IPS-15b (cell line): ENCODE measurements at regions not wholly inside any gene's neighbourhood (a gene's known extent, or its start where the extent isn't known, plus 50 kb on each side); places are given as distances from the start of the nearest gene placed in this dataset.
"Not testable (repeated sequence)": the region's sequence is repeated elsewhere in the genome, so short reads cannot be mapped to it uniquely, and the experiment has no call there.

Experiments
- H3K27me3 ChIP-seq: one replicate; pipeline ENCODE4 v1.6.1; 2013; ENCODE audit warnings: low read length; ENCODE audit not compliant: control insufficient read depth, insufficient read depth
- H3K36me3 ChIP-seq: one replicate; pipeline ENCODE4 v1.6.1; 2013; ENCODE audit warnings: low read length; ENCODE audit not compliant: control insufficient read depth, insufficient read depth
- H3K4me1 ChIP-seq: one replicate; pipeline ENCODE4 v1.6.1; 2013; ENCODE audit warnings: mild to moderate bottlenecking, low read length; ENCODE audit not compliant: control insufficient read depth, insufficient read depth
- H3K4me3 ChIP-seq: one replicate; pipeline ENCODE4 v1.5.1; 2013; ENCODE audit warnings: low read depth, low read length
- H3K9ac ChIP-seq: one replicate; pipeline ENCODE4 v1.6.1; 2013; ENCODE audit warnings: low read depth, mild to moderate bottlenecking, low read length
- H3K9me3 ChIP-seq: one replicate; pipeline ENCODE4 v1.6.1; 2013; ENCODE audit warnings: mild to moderate bottlenecking, low read length; ENCODE audit not compliant: control insufficient read depth, insufficient read depth

DNA sequence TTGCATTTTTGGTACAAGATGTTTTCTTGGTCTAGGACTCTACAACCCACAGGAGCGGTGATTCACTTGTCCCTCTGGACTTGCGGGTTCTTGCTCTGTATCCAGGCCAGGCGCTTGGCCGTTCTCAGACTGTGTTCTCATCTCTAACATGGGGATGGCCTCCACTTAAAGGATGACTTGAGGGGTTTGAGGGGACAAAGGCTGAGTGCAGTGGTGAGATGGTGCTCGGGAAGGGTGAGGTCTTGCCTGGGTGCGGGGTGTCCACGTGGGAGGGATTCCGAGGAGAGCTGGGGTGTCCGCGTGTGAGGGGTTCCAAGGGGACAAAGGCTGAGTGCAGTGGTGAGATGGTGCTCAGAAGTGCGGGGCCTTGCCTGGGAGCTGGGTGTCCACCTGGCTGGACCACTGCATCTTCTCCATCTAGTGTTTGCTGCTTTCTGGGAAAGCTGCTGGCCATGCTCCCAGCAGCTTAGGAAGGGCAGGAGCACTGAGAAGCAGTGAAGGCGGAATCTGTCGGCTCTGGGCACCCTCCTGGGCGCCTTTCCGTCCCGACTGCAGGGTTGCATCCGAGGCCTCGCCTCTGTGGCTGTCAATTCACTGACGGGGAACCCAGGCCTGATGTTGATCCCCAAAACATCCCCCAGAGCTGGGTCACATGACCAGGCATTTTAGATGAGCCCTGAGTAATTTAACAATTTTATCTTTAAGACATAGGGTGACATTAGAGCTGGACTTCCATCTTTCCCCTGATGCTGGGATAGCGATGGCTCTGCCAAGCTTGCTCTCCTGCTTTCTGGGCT is 280.5 kb upstream of the IRX4 start:
- Histone ChIP-seq H3K4me3 (no peak overlapping the region), H3K27me3 (no peaks in the 10 kb centered on the region), H3K9me3 (no peaks in the 10 kb centered on the region)

DNA sequence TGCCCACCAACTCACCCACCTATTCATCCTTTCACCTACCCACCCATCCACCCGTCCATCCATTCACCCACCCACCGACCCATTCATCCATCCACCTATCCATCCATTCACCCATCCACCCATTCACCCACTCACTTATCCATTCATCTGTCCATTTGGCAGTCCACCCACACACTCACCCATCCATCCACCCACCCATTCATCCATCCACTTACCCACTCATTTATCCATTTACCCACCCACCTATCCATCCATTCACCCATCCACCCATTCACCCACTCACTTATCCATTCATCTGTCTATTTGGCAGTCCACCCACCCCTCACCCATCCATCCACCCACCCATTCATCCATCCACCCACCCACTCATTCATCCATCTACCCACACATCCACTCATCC is 278.1 kb upstream of the IRX4 start:
- no peak overlapping the region for H3K9ac ChIP-seq
- H3K4me1 ChIP-seq: peaks cover 4% of the 10 kb centered on the region
- H3K9me3 ChIP-seq: no peaks in the 10 kb centered on the region
- no peaks in the 10 kb centered on the region for H3K27me3 ChIP-seq
- H3K4me3 ChIP-seq: no peak overlapping the region
- H3K36me3 ChIP-seq: no peaks in the 10 kb centered on the region

More for the DNA sequence above, 280.5 kb upstream of the IRX4 start:
- Histone ChIP-seq H3K9ac (no peak overlapping the region), H3K36me3 (no peaks in the 10 kb centered on the region), H3K4me1 (peaks cover 4% of the 10 kb centered on the region)

DNA sequence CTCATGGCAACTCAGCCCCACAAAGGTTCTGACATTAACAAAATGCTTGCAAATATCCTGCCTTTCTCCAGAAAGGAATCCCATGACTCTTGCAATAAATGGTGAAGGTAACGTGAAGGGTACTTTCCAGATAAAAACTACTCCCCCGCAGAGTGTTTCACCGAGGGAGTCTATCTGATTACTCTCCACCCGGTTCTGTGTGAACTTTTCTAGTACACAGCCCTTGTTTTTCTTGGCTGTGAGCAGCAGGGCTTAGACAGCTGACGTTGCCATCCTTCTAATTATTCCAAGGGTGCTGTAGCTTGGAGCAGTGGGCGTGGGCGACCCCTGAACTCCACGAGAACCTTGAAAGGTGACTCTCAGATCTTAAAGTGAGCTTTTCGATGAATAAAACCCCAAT is 276.0 kb upstream of the IRX4 start:
- Histone ChIP-seq H3K27me3 (no peaks in the 10 kb centered on the region), H3K4me1 (no peaks in the 10 kb centered on the region), H3K4me3 (no peak overlapping the region), H3K9ac (no peak overlapping the region), H3K9me3 (no peaks in the 10 kb centered on the region), H3K36me3 (no peaks in the 10 kb centered on the region)

DNA sequence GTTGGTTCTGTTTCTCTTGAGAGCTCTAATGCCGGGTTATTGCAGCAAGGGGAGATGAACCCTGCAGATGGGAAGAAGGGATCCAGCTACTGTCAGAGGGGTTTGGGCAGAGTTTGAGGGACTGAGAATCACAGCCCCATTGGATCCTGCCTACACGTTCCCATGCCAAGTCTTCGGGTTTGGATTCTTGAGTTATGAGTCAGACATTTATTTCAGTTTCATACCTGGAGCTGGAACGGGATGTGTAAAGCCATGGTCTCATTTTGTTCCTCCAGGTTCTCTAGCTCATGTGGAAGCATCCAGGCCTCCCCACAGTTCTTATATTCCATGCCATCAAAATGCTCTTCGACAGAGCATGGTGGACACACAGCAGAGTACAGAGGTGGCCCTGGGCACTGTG is 275.4 kb upstream of the IRX4 start:
- Histone ChIP-seq H3K9ac (no peak overlapping the region), H3K9me3 (no peaks in the 10 kb centered on the region), H3K27me3 (no peaks in the 10 kb centered on the region), H3K36me3 (no peaks in the 10 kb centered on the region), H3K4me1 (no peaks in the 10 kb centered on the region), H3K4me3 (no peak overlapping the region)

DNA sequence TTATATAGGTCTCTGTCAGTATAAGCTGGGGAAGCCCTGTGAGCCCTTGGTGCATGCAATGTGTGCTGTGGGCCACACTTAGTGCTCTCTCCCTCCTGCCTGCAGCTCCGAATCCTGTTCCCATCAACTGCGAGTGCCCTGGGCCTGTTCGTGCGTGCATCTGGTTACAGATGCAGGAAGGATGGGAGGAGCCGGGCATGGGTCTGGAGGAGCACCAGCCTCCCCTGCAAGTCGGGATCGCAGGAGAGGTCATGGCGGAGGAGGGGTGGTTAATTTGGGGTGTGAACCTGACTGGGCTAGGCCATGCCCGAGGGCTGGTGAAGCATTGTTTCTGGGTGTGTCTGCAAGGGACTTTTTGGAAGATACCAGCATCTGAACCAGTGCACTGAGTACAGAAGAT is 274.6 kb upstream of the IRX4 start:
- Histone ChIP-seq H3K36me3 (no peaks in the 10 kb centered on the region), H3K27me3 (no peaks in the 10 kb centered on the region), H3K9me3 (no peaks in the 10 kb centered on the region), H3K4me1 (no peaks in the 10 kb centered on the region), H3K4me3 (no peak overlapping the region), H3K9ac (no peak overlapping the region)

DNA sequence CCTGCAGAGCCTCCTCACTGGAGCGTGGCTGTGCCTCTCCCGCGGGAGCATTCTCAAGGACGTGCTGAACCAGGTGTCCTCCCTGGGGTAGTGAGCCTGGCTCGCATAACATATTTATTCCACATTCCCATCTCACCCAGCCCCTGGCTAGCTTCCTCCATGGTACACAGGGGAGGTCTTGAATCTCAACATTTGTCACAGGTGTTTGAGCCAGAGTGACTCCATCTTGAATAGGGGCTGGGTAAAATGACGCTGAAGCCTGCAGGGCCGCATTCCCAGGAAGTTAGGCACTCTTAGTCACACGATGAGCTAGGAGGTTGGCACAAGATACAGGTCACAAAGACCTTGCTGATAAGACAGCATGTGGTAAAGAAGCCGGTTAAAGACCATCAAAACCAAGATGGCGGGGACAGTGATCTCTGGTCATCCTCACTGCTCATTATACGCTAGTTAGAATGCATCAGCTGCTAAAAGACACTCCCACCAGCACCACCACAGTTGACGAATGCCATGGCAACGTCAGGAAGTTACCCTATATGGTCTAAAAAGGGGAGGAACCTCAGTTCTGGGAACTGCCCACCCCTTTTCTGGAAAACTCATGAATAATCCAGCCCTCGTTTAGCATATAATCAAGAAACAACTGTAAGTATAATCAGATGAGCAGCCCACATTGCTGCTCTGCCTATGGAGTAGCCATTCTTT is 273.8 kb upstream of the IRX4 start:
- H3K4me3 ChIP-seq: no peak overlapping the region
- no peaks in the 10 kb centered on the region for H3K27me3 ChIP-seq
- no peaks in the 10 kb centered on the region for H3K36me3 ChIP-seq
- no peaks in the 10 kb centered on the region for H3K9me3 ChIP-seq
- no peaks in the 10 kb centered on the region for H3K4me1 ChIP-seq
- no peak overlapping the region for H3K9ac ChIP-seq

DNA sequence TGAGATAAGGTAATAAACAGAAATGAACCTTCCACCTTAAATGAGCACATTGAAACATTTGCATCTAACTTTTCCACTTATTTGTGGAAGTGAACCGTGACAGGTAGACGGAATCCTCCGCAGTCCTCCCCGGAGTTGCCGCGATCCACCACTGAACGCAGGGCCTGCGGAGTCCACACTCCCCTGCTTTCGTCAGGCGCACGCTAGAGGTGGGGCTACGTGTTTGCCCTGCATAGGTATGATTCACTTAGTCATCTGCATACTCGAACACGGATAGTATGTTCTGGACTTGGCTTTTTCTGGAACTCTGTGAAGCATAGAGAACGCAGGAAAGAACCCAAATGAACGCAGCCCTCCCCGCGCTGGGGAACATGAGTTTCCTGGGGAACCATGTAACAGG is 272.8 kb upstream of the IRX4 start:
- Histone ChIP-seq H3K4me1 (no peaks in the 10 kb centered on the region), H3K27me3 (no peaks in the 10 kb centered on the region), H3K36me3 (no peaks in the 10 kb centered on the region), H3K9ac (no peak overlapping the region), H3K4me3 (no peak overlapping the region), H3K9me3 (no peaks in the 10 kb centered on the region)

DNA sequence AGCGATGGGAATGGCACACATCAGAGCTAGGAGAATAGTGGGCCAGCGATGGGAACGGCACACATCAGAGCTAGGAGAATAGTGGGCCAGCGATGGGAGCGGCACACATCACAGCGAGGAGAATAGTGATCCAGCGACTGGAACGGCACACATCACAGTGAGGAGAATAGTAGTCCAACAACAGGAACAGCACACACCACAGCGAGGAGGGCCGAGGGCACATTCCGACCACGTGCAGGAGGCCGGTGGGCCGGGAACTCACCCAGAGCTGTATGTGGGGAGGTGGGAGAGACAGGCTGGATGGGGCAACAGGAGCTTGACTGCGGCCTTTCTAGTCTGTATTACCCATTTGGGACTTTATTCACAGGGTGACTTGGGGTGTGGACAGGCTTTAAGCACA is 271.1 kb upstream of the IRX4 start:
- Histone ChIP-seq H3K36me3 (no peaks in the 10 kb centered on the region), H3K9ac (no peak overlapping the region), H3K9me3 (no peaks in the 10 kb centered on the region), H3K4me3 (no peak overlapping the region), H3K27me3 (no peaks in the 10 kb centered on the region), H3K4me1 (no peaks in the 10 kb centered on the region)

DNA sequence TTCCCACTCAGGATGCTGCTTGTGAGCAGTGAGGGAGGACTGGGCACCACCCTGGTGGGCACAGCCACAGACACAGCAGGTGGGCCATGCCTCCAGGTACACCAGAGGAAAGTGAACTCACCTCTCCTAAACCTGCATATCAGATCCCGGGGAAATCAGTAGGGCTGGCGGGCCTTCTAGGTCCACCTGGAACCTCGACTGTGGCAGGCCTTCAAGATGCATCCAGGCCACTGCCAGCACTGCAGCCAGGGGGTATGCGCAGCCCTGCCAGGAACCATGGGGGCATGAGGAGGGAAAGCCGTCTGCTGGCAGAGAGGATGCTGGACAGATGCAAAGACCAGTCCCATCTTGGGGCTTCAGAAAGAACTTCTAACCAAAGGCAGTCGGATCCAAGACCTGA is 270.6 kb upstream of the IRX4 start:
- no peak overlapping the region for H3K9ac ChIP-seq
- no peaks in the 10 kb centered on the region for H3K9me3 ChIP-seq
- H3K36me3 ChIP-seq: no peaks in the 10 kb centered on the region
- H3K4me3 ChIP-seq: no peak overlapping the region
- H3K4me1 ChIP-seq: no peaks in the 10 kb centered on the region
- H3K27me3 ChIP-seq: no peaks in the 10 kb centered on the region

DNA sequence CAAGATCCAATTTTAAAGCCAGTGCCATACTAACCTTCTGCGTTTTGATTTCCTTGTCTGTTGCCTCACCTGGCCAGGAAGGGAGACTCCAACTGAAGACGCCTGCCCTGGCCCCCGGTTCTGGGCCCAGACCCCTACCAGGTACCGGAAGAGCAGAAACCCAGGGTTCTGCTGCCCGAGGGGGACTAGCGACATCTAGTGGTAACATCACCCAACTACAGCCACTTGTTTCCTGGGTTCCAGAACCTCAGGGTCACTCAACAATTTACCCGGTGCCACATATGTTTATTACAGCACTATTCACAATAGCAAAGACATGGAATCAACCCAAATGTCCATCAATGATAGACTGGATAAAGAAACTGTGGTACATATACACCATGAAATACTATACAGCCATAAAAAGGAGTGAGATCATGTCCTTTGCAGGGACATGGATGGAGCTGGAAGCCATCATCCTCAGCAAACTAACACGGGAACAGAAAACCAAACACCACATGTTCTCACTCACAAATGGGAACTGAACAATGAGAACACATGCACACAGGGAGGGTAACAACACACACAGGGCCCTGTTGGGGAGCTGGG is 268.7 kb upstream of the IRX4 start:
- H3K27me3 ChIP-seq, H3K9ac ChIP-seq, H3K36me3 ChIP-seq, H3K9me3 ChIP-seq, H3K4me1 ChIP-seq, H3K4me3 ChIP-seq: not testable (repeated sequence)

DNA sequence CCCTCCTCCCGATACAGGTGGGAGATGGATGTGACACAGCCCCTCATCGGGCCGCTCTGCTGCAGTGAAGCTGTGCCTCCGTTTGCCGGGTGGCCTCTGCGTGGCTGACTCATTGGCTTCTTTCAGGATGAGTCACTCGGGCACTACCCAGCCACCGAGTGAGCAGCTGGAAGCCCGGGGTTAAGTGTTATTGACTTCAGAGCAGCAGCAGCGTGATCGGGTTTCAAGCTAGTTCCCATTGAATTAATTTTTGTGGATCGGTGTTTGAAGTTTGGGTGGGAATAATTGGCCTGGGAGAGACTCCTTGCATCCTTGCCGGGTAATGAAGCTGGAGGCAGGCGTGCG is 266.4 kb upstream of the IRX4 start:
- Histone ChIP-seq H3K4me3 (no peak overlapping the region), H3K27me3 (no peaks in the 10 kb centered on the region), H3K36me3 (no peaks in the 10 kb centered on the region), H3K9ac (no peak overlapping the region), H3K4me1 (no peaks in the 10 kb centered on the region), H3K9me3 (peaks cover 5% of the 10 kb centered on the region)
